H9 (cell line): ENCODE measurements at regions not wholly inside any gene's neighbourhood (a gene's known extent, or its start where the extent isn't known, plus 50 kb on each side); places are given as distances from the start of the nearest gene placed in this dataset.

Source experiments
- DNase-seq: peaks from one replicate; pipeline ENCODE4 v3.0.0-alpha.2; 2017
- H2AFZ ChIP-seq: one replicate; pipeline ENCODE4 v1.6.1; 2013; ENCODE audit warnings: mild to moderate bottlenecking, low read length, control low read depth, moderate library complexity
- H2AK5ac ChIP-seq: 2 replicates; pipeline ENCODE4 v1.6.1; 2013; ENCODE audit warnings: low read length, control low read depth, mixed read lengths; ENCODE audit not compliant: insufficient read length
- H2BK120ac ChIP-seq: one replicate; pipeline ENCODE4 v1.6.1; 2013; ENCODE audit warnings: low read depth, mild to moderate bottlenecking, low read length, control low read depth, inconsistent platforms; ENCODE audit not compliant: poor library complexity, severe bottlenecking
- H2BK12ac ChIP-seq: 2 replicates; pipeline ENCODE4 v1.6.1; 2013; ENCODE audit warnings: low read length, control low read depth, mixed read lengths, low read depth; ENCODE audit not compliant: insufficient read length
- H2BK15ac ChIP-seq: 2 replicates; pipeline ENCODE4 v1.6.1; 2013; ENCODE audit warnings: low read depth, low read length, control low read depth
- H2BK20ac ChIP-seq: one replicate; pipeline ENCODE4 v1.6.1; 2013; ENCODE audit warnings: low read depth, mild to moderate bottlenecking, low read length, control low read depth, inconsistent platforms; ENCODE audit not compliant: poor library complexity, severe bottlenecking
- H2BK5ac ChIP-seq: 2 replicates; pipeline ENCODE4 v1.6.1; 2013; ENCODE audit warnings: low read length, control low read depth, mixed read lengths; ENCODE audit not compliant: insufficient read length
- H3K14ac ChIP-seq: 2 replicates; pipeline ENCODE4 v1.6.1; 2013; ENCODE audit warnings: low read length, control low read depth; ENCODE audit not compliant: insufficient read depth
- H3K18ac ChIP-seq: 2 replicates; pipeline ENCODE4 v1.6.1; 2013; ENCODE audit warnings: low read depth, mild to moderate bottlenecking, mixed read lengths, low read length, control low read depth; ENCODE audit not compliant: insufficient read length
- H3K23ac ChIP-seq: 2 replicates; pipeline ENCODE4 v1.6.1; 2013; ENCODE audit warnings: low read length, control low read depth, mixed read lengths, low read depth; ENCODE audit not compliant: insufficient read length
- H3K23me2 ChIP-seq: 2 replicates; pipeline ENCODE4 v1.6.1; 2013; ENCODE audit warnings: low read depth, mild to moderate bottlenecking, mixed read lengths, low read length, control low read depth; ENCODE audit not compliant: insufficient read length, poor library complexity, severe bottlenecking
- H3K27ac ChIP-seq: 2 replicates; pipeline ENCODE4 v1.5.1; 2013; ENCODE audit warnings: low read length, control low read depth, mixed read lengths, low read depth; ENCODE audit not compliant: insufficient read length
- H3K27me3 ChIP-seq: 2 replicates; pipeline ENCODE4 v1.6.1; 2013; ENCODE audit warnings: low read length, control low read depth, inconsistent platforms; ENCODE audit not compliant: insufficient read depth
- H3K4ac ChIP-seq: 2 replicates; pipeline ENCODE4 v1.6.1; 2013; ENCODE audit warnings: low read depth, mild to moderate bottlenecking, control low read depth, inconsistent platforms, low read length, moderate library complexity
- H3K4me1 ChIP-seq: 2 replicates; pipeline ENCODE4 v1.6.1; 2013; ENCODE audit warnings: low read length, control low read depth, inconsistent platforms; ENCODE audit not compliant: insufficient read depth
- H3K4me2 ChIP-seq: 2 replicates; pipeline ENCODE4 v1.6.1; 2013; ENCODE audit warnings: low read length, control low read depth, mixed read lengths; ENCODE audit not compliant: insufficient read length, insufficient read depth
- H3K56ac ChIP-seq: 2 replicates; pipeline ENCODE4 v1.6.1; 2013; ENCODE audit warnings: low read depth, mild to moderate bottlenecking, mixed read lengths, low read length, control low read depth; ENCODE audit not compliant: insufficient read length
- H3K79me1 ChIP-seq: 2 replicates; pipeline ENCODE4 v1.6.1; 2013; ENCODE audit warnings: low read depth, mild to moderate bottlenecking, moderate library complexity, low read length, control low read depth, inconsistent platforms; ENCODE audit not compliant: insufficient read depth, poor library complexity, severe bottlenecking
- H3K79me2 ChIP-seq: 2 replicates; pipeline ENCODE4 v1.6.1; 2013; ENCODE audit warnings: low read length, control low read depth, inconsistent platforms; ENCODE audit not compliant: insufficient read depth
- H3K9ac ChIP-seq: 2 replicates; pipeline ENCODE4 v1.6.1; 2013; ENCODE audit warnings: low read length, control low read depth, mixed read lengths; ENCODE audit not compliant: insufficient read length; ENCODE audit errors: extremely low read depth
- H3K9me3 ChIP-seq: one replicate; pipeline ENCODE4 v1.6.1; 2013; ENCODE audit warnings: low read depth, low read length, inconsistent platforms; ENCODE audit not compliant: control insufficient read depth
- H3T11ph ChIP-seq: one replicate; pipeline ENCODE4 v1.6.1; 2013; ENCODE audit warnings: mild to moderate bottlenecking, low read length, control low read depth, inconsistent platforms
- H4K20me1 ChIP-seq: one replicate; pipeline ENCODE4 v1.6.1; 2013; ENCODE audit not compliant: control insufficient read depth, insufficient read length, insufficient read depth
- H4K5ac ChIP-seq: 2 replicates; pipeline ENCODE4 v1.6.1; 2013; ENCODE audit warnings: low read depth, mild to moderate bottlenecking, mixed read lengths, low read length, control low read depth; ENCODE audit not compliant: insufficient read length
- H4K8ac ChIP-seq: replicated peaks from 2 replicates; pipeline ENCODE4 v1.6.1; 2013; ENCODE audit warnings: low read length, control low read depth, mixed read lengths, low read depth; ENCODE audit not compliant: insufficient read length
- H4K91ac ChIP-seq: 2 replicates; pipeline ENCODE4 v1.6.1; 2013; ENCODE audit warnings: low read depth, mild to moderate bottlenecking, moderate library complexity, mixed read lengths, low read length, control low read depth; ENCODE audit not compliant: insufficient read length
- H3K27ac Mint-ChIP-seq, 3 experiments: 2 replicates in 2 of 3; 3 replicates in 1 of 3; pipeline ENCODE4 v1.8.0; 2020 to 2021; ENCODE audit warnings: mixed read lengths in 3 of 3, mild to moderate bottlenecking in 1 of 3, moderate library complexity in 1 of 3
- H3K27me3 Mint-ChIP-seq: 2 replicates; pipeline ENCODE4 v1.8.0; 2021; ENCODE audit warnings: low read depth, mild to moderate bottlenecking, moderate library complexity, mixed read lengths
- H3K36me3 Mint-ChIP-seq, 3 experiments: 2 replicates in 2 of 3; 3 replicates in 1 of 3; pipeline ENCODE4 v1.8.0; 2020 to 2021; ENCODE audit warnings: low read depth in 3 of 3, mixed read lengths in 3 of 3; ENCODE audit not compliant: insufficient read depth in 1 of 3
- H3K4me1 Mint-ChIP-seq, 2 experiments: 2 replicates each; pipeline ENCODE4 v1.8.0; 2020; ENCODE audit warnings: mixed read lengths in 2 of 2
- H3K4me3 Mint-ChIP-seq, 2 experiments: 2 replicates in 1 of 2; 3 replicates in 1 of 2; pipeline ENCODE4 v1.8.0; 2020 to 2021; ENCODE audit warnings: mild to moderate bottlenecking in 2 of 2, mixed read lengths in 2 of 2, moderate library complexity in 1 of 2
- H3K9me3 Mint-ChIP-seq, 2 experiments: 2 replicates in 1 of 2; 3 replicates in 1 of 2; pipeline ENCODE4 v1.8.0; 2020; ENCODE audit warnings: mild to moderate bottlenecking in 2 of 2, mixed read lengths in 2 of 2, moderate library complexity in 1 of 2
- WGBS: extraction: QIAGEN DNeasy Blood & Tissue Kit; methylation state at CpG from one replicate; pipeline ENCODE4 v1.1.7; 2013; ENCODE audit warnings: missing lambda C conversion rate, low lambda C conversion rate, mixed read lengths; ENCODE audit not compliant: insufficient read length; ENCODE audit errors: extremely low coverage; 5-methylcytosine and 5-hydroxymethylcytosine counted together
- TF ChIP-seq, protein P1 (sequence below): fragments of 200-600 bp; sonication (generic); conservative IDR thresholded peaks from 3 replicates; pipeline ENCODE4 v1.8.0; 2021; ENCODE audit warnings: antibody characterized with exemption, mild to moderate bottlenecking

- Histone ChIP-seq H3K27me3 (no peaks in the 10 kb centered on the region), H2BK20ac (no peak overlapping the region), H2BK15ac (no peak overlapping the region), H3K23me2 (no peaks in the 10 kb centered on the region), H2BK120ac (no peak overlapping the region), H3K18ac (no peak overlapping the region), H3K4me2 (no peak overlapping the region), H2BK5ac (no peak overlapping the region), H3K4ac (no peak overlapping the region), H3K27ac (no peak overlapping the region), H3K56ac (no peak overlapping the region), H2AK5ac (no peak overlapping the region), H3K14ac (no peak overlapping the region), H3K79me2 (no peaks in the 10 kb centered on the region), H4K5ac (no peak overlapping the region), H3K4me1 (peaks cover 3% of the 10 kb centered on the region; the same call in 1 of the 2 replicates), H3K79me1 (no peaks in the 10 kb centered on the region), H2BK12ac (no peak overlapping the region), H2AFZ (no peak overlapping the region), H4K8ac (no peak overlapping the region), H3K9me3 (no peaks in the 10 kb centered on the region), H3T11ph (no peak overlapping the region), H4K20me1 (no peaks in the 10 kb centered on the region), H4K91ac (no peak overlapping the region), H3K23ac (no peak overlapping the region), H3K9ac (no peak overlapping the region)
- peaks cover 30 to 31% of the 10 kb centered on the region in 2 experiments for H3K4me1 Mint-ChIP-seq
- no CpG with 5 or more reads among the region's 3 CpGs for WGBS
- H3K27me3 Mint-ChIP-seq, result no peaks in the 10 kb centered on the region
- peaks cover 0 to 13% of the 10 kb centered on the region in 2 experiments; a peak in 3 of 5 replicates for H3K9me3 Mint-ChIP-seq
- no peak overlapping the region for H3K4me3 Mint-ChIP-seq
- DNase-seq, result no peak
- no peak overlapping the region for H3K27ac Mint-ChIP-seq
- TF ChIP-seq, protein P1, sequence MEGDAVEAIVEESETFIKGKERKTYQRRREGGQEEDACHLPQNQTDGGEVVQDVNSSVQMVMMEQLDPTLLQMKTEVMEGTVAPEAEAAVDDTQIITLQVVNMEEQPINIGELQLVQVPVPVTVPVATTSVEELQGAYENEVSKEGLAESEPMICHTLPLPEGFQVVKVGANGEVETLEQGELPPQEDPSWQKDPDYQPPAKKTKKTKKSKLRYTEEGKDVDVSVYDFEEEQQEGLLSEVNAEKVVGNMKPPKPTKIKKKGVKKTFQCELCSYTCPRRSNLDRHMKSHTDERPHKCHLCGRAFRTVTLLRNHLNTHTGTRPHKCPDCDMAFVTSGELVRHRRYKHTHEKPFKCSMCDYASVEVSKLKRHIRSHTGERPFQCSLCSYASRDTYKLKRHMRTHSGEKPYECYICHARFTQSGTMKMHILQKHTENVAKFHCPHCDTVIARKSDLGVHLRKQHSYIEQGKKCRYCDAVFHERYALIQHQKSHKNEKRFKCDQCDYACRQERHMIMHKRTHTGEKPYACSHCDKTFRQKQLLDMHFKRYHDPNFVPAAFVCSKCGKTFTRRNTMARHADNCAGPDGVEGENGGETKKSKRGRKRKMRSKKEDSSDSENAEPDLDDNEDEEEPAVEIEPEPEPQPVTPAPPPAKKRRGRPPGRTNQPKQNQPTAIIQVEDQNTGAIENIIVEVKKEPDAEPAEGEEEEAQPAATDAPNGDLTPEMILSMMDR, result 0 out of 3 replicates have a peak, but pooled peaks have one; percentile 19
- H3K36me3 Mint-ChIP-seq, result peaks cover 0 to 13% (median 10%) of the 10 kb centered on the region in 3 experiments; a peak in 5 of 7 replicates
Observed at GRCh38 chr16:73672135-73672534, 624.2 kb upstream of the ZFHX3 start.
